SHP77 treated with DMSO at 0.1 percent for 48 hours (cell line): ENCODE measurements at regions not wholly inside any gene's neighbourhood (a gene's known extent, or its start where the extent isn't known, plus 50 kb on each side); places are given as distances from the start of the nearest gene placed in this dataset.

Experiments used
- DNase-seq: peaks from one replicate; lab custom pipeline; 2025; lab: John Stamatoyannopoulos, UW

GRCh38 chr3:30356866-30357753, 249.3 kb upstream of the TGFBR2 start:
- DNase-seq, result no peak

- no peak for DNase-seq
These were observed 248.5 kb upstream of the TGFBR2 start for GRCh38 chr3:30357897-30358296.

- DNase-seq, result no peak
These were observed 247.5 kb upstream of the TGFBR2 start for GRCh38 chr3:30358871-30359270.

GRCh38 chr3:30368978-30369377, 237.4 kb upstream of the TGFBR2 start:
- no peak for DNase-seq

DNA sequence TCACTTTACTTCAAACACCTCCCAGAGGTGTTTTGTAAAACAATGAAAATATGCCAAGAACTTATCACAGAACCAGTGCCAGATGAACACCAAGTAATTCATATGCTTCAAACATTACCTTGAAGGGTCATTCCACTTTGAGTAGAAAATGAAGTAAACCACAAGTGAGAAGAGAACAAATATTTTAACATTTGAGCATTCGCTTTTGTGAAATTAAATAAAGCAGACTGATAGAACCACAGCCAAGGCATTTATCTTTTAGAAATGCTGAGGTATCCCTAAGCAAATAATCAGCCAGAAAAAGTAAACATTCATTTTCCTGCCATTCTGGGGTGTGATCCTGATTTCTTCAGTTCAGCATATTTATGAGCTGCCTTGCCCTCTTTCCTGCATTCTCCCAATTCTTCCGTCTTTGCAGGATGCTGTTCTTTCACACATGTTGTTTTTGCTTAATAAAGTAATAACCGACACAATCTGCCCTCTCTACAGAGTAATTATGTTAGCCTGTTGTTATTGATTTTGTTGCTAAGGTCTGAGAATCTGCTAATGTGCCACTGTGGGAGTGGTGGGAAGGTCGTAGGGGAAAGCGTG, 235.6 kb upstream of the TGFBR2 start:
- DNase-seq, result no peak

GRCh38 chr3:30372837-30373236, 233.6 kb upstream of the TGFBR2 start:
- DNase-seq, result no peak

DNA sequence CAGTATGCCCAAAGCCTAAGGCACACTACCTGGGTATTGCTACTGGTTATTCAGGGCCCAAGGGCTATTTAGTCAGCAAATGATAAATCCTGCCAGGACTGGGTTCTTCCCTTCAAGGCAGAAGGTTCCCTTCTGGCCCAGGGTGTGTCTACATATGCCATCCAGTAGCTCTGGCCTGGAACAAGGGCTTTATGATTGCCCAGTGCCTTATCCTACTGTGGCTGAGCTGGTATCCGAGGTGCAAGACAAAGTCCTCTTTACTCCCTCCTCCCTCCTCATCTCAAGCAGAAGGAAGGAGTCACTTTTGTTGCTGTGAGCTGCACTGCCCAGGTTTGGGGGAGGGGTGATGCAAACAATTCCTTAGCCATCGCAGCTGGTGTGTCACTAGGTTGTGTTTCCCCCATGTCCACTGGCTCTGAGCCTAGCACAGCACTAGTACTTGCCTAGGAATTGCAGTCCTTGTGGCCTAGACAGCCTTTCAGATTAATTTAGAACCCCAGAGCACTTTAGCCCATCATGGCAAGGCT, 221.8 kb upstream of the TGFBR2 start:
- no peak for DNase-seq

DNA sequence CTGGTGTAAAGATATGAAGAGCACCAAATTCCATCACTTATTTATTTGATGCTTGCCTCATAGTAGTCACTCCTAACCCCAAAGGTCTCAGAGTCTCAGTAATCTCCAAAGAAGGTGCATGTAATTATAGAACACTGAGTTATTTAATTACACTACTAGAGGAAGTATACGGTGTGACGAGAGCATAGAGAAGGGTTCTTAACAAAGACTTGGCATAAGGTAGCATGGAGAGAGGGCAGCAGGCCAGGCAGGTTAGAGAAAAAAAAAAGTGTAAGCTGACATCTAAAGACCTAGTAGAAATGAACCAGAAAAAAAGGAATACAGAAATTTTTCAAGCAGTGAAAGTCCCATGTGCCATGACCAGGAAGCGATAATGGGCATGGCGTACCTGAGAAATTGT, 213.3 kb upstream of the TGFBR2 start:
- DNase-seq, result no peak

DNA sequence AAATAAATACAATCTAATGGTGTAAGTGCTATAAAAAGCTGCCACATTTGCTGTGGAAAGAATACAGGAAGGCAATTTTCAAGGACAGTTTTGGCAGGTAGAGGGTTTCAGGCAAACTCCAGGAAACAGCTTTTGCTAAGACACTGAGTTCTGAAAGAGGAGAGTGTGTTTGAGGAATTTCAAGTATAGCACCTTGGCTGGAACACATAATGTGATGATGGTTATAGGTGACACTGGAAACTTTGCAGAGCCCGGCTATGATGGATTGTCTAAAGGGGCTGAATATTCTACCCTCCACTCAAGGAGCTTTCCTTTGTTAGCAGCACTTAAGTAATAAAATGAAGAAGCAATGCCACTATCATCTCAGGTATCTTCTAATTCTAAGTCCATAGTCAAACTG, 209.4 kb upstream of the TGFBR2 start:
- DNase-seq, result no peak

- no peak for DNase-seq
These were observed 206.8 kb upstream of the TGFBR2 start for GRCh38 chr3:30399394-30400181.

DNA sequence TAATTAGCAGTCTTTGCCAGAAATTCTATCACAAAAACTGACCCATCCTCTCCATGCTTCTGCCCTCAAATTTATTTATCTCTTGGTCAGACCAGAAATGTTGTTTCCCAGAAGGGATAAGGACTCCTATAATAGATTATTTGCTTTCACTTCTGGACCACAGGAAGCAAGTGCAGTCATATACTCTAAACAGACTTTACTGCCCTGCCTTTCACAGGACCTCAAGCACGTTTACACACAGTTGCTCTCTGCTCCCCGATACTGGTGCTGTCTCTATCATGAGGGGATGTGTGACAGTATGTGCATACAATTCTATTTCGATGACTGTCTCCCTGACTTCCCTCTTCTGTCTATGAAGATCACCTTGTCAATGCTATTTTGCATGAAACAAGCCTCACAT, 205.5 kb upstream of the TGFBR2 start:
- no peak for DNase-seq

DNA sequence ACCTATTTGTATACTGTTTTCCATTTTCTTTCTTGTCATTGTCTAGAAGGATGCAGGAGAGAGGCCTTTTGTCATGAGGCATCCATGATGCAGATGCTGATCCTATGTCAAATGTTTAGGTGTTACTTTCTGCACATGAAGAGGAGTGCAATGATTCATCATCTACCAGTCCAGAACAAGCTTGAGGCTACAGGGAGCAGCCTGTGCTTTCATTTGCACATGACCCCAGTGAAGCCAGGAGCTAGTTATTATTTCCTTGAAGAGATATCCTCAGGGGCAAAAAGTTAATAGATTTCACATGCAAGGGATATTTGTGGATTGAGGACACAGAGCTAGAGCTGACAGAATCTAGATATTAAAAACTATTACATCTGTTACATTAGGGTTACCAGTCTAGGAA, 204.4 kb upstream of the TGFBR2 start:
- DNase-seq, result no peak

GRCh38 chr3:30407651-30408050, 198.8 kb upstream of the TGFBR2 start:
- no peak for DNase-seq

DNA sequence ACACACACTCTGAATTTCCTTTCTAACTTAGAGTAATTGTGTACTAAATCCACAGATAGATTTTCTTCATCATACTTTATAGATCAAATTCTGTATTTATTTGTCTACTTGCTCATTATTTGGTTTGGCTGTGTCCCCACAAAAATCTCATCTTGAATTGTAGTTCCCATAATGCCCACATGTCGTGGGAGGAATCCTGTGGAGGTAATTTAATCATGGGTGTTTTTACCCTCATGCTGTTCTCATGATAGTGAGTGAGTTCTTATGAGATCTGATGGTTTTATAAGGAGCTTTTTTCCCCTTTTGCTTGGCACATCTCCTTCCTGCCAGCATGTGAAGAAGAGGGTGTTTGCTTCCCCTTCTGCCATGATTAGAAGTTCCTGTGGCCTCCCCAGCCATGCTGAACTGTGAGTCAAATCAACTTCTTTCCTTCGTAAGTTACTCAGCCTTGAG, 198.3 kb upstream of the TGFBR2 start:
- DNase-seq, result no peak

GRCh38 chr3:30418443-30418842, 188.0 kb upstream of the TGFBR2 start:
- no peak for DNase-seq

DNA sequence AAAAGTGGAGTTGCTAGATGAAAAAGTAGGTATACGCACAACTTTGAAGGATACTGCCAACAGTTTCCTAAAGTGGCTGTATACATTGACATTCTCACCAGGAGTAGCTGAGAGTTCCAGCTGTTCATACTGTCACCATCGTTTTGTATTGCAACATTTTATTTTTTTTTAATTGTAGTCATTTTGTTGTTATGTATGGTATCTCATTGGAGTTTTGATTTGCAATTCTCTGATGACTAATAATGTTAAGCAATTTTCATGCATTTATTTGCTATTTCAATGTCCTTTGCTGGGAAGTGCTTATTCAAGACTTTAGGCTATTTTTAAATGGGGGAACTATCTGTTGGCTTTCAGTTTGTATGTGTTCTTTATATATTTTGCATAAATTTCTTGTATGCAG, 185.1 kb upstream of the TGFBR2 start:
- DNase-seq, result no peak

GRCh38 chr3:30426293-30426993, 180.0 kb upstream of the TGFBR2 start:
- no peak for DNase-seq

GRCh38 chr3:30428251-30428650, 178.2 kb upstream of the TGFBR2 start:
- no peak for DNase-seq

- no peak for DNase-seq
These were observed 170.5 kb upstream of the TGFBR2 start for GRCh38 chr3:30435861-30436331.

DNA sequence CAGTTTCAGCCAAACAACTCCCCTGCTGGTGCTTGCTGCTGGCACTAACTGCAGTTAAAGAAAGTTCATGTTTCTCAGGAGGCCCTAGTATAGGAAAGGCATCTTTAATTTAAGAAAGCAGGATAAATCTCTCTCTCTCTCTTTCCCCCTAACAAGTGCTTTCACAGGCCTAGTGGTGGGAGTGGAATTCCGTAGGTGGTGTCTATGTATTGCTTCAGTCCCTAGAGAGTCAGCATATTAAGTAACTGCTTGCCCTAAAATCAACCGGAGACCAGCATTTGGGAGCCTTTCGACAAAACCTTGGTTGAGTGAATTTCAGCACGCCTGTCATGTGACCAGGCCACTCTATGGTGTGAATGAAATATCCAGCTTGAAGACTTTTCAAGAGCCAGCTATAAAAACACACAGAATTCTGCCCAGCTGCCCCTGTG, 169.2 kb upstream of the TGFBR2 start:
- DNase-seq, result no peak

- no peak for DNase-seq
These were observed 168.3 kb upstream of the TGFBR2 start for GRCh38 chr3:30438126-30438525.
